ENCODE measurements at regions not wholly inside any gene's neighbourhood (a gene's known extent, or its start where the extent isn't known, plus 50 kb on each side); places are given as distances from the start of the nearest gene placed in this dataset.

- H3K36me3 ChIP-seq (ENCODE audit: insufficient read depth, low read length): no peaks in the 10 kb centered on the region
Observed at GRCh38 chr3:18797378-18797777, 350.9 kb upstream of the KCNH8 start.

GRCh38 chr3:18795078-18795477, 353.2 kb upstream of the KCNH8 start:
- no peak overlapping the region for H3K4me3 ChIP-seq (ENCODE audit: insufficient read depth, low read length)
- H3K27me3 ChIP-seq (ENCODE audit: insufficient read depth, low read length): no peaks in the 10 kb centered on the region
- no peak for DNase-seq (ENCODE audit: insufficient read length, low spot score, missing footprints)
- H3K9me3 ChIP-seq (ENCODE audit: low read depth, low read length): no peaks in the 10 kb centered on the region
- H4K20me1 ChIP-seq (ENCODE audit: insufficient read depth, low read length): no peaks in the 10 kb centered on the region
- TF ChIP-seq CTCF (IDR thresholded peaks at IDR 0.05; ENCODE audit: extremely low read depth, low read depth, low read length): no peak
- H3K27ac ChIP-seq (ENCODE audit: low read depth, low read length): no peak overlapping the region
- no peaks in the 10 kb centered on the region for H3K79me2 ChIP-seq (ENCODE audit: insufficient read depth, low read length)
- H3K4me1 ChIP-seq (ENCODE audit: insufficient read depth, low read length): no peaks in the 10 kb centered on the region
- no peak overlapping the region for H2AFZ ChIP-seq (ENCODE audit: low read length)
- no peaks in the 10 kb centered on the region for H3K36me3 ChIP-seq (ENCODE audit: insufficient read depth, low read length)
- H3K4me2 ChIP-seq (ENCODE audit: insufficient read depth, low read length): no peak overlapping the region

More at GRCh38 chr3:18797378-18797777, 350.9 kb upstream of the KCNH8 start:
- Histone ChIP-seq H3K4me1 (ENCODE audit: insufficient read depth, low read length) (no peaks in the 10 kb centered on the region), H3K27ac (ENCODE audit: low read depth, low read length) (no peak overlapping the region), H4K20me1 (ENCODE audit: insufficient read depth, low read length) (no peaks in the 10 kb centered on the region), H3K27me3 (ENCODE audit: insufficient read depth, low read length) (no peaks in the 10 kb centered on the region), H2AFZ (ENCODE audit: low read length) (no peak overlapping the region), H3K4me2 (ENCODE audit: insufficient read depth, low read length) (no peak overlapping the region), H3K4me3 (ENCODE audit: insufficient read depth, low read length) (no peak overlapping the region), H3K79me2 (ENCODE audit: insufficient read depth, low read length) (no peaks in the 10 kb centered on the region), H3K9me3 (ENCODE audit: low read depth, low read length) (no peaks in the 10 kb centered on the region)
- DNase-seq (ENCODE audit: insufficient read length, low spot score, missing footprints): no peak
- no peak for TF ChIP-seq CTCF (IDR thresholded peaks at IDR 0.05; ENCODE audit: extremely low read depth, low read depth, low read length)

GRCh38 chr3:18791752-18792151, 356.6 kb upstream of the KCNH8 start:
- Histone ChIP-seq H3K4me1 (ENCODE audit: insufficient read depth, low read length) (no peaks in the 10 kb centered on the region), H3K79me2 (ENCODE audit: insufficient read depth, low read length) (no peaks in the 10 kb centered on the region), H3K4me2 (ENCODE audit: insufficient read depth, low read length) (no peak overlapping the region), H3K4me3 (ENCODE audit: insufficient read depth, low read length) (no peak overlapping the region), H2AFZ (ENCODE audit: low read length) (no peak overlapping the region), H3K27me3 (ENCODE audit: insufficient read depth, low read length) (no peaks in the 10 kb centered on the region), H4K20me1 (ENCODE audit: insufficient read depth, low read length) (no peaks in the 10 kb centered on the region), H3K9me3 (ENCODE audit: low read depth, low read length) (no peaks in the 10 kb centered on the region), H3K36me3 (ENCODE audit: insufficient read depth, low read length) (no peaks in the 10 kb centered on the region), H3K27ac (ENCODE audit: low read depth, low read length) (no peak overlapping the region)
- DNase-seq (ENCODE audit: insufficient read length, low spot score, missing footprints): no peak
- TF ChIP-seq CTCF (IDR thresholded peaks at IDR 0.05; ENCODE audit: extremely low read depth, low read depth, low read length): no peak

- H3K79me2 ChIP-seq (ENCODE audit: insufficient read depth, low read length): no peaks in the 10 kb centered on the region
- H3K4me3 ChIP-seq (ENCODE audit: insufficient read depth, low read length): no peak overlapping the region
- no peaks in the 10 kb centered on the region for H3K27me3 ChIP-seq (ENCODE audit: insufficient read depth, low read length)
- H3K4me1 ChIP-seq (ENCODE audit: insufficient read depth, low read length): no peaks in the 10 kb centered on the region
- H3K4me2 ChIP-seq (ENCODE audit: insufficient read depth, low read length): no peak overlapping the region
- no peak overlapping the region for H3K27ac ChIP-seq (ENCODE audit: low read depth, low read length)
- no peaks in the 10 kb centered on the region for H3K36me3 ChIP-seq (ENCODE audit: insufficient read depth, low read length)
- H2AFZ ChIP-seq (ENCODE audit: low read length): no peak overlapping the region
- no peaks in the 10 kb centered on the region for H3K9me3 ChIP-seq (ENCODE audit: low read depth, low read length)
- no peaks in the 10 kb centered on the region for H4K20me1 ChIP-seq (ENCODE audit: insufficient read depth, low read length)
- no peak for DNase-seq (ENCODE audit: insufficient read length, low spot score, missing footprints)
- no peak for TF ChIP-seq CTCF (IDR thresholded peaks at IDR 0.05; ENCODE audit: extremely low read depth, low read depth, low read length)
Observed at GRCh38 chr3:18791182-18791581, 357.1 kb upstream of the KCNH8 start.

Measured in osteoblast (primary cell).